ENCODE measurements at regions not wholly inside any gene's neighbourhood (a gene's known extent, or its start where the extent isn't known, plus 50 kb on each side); places are given as distances from the start of the nearest gene placed in this dataset.
A peak's percentile ranks its signal among the peaks of the same experiment; 100 is the strongest.

GRCh38 chr1:67560580-67561255 lies 124.3 kb upstream of the GADD45A start:
- DNase-seq (ENCODE audit: low read depth in 2 of 2), result no peak

GRCh38 chr1:67561704-67562113 lies 123.3 kb upstream of the GADD45A start:
- peak; percentile 81 to 95 for DNase-seq (ENCODE audit: low read depth in 2 of 2)

- DNase-seq (ENCODE audit: low read depth in 2 of 2), result no peak
Measured at GRCh38 chr1:67563684-67564083, 121.3 kb upstream of the GADD45A start.

- DNase-seq (ENCODE audit: low read depth in 2 of 2), result peak; percentile 86 to 95
Measured at GRCh38 chr1:67564193-67564592, 120.8 kb upstream of the GADD45A start.

- no peak for DNase-seq (ENCODE audit: low read depth in 2 of 2)
Measured at GRCh38 chr1:67566803-67567377, 118.1 kb upstream of the GADD45A start.

GRCh38 chr1:67570486-67571143 lies 114.4 kb upstream of the GADD45A start:
- peak in 1 of 2 donors; percentile 63 for DNase-seq (ENCODE audit: low read depth in 2 of 2)

GRCh38 chr1:67571406-67571805 lies 113.6 kb upstream of the GADD45A start:
- DNase-seq (ENCODE audit: low read depth in 2 of 2), result no peak

GRCh38 chr1:67571901-67572593 lies 113.0 kb upstream of the GADD45A start:
- DNase-seq (ENCODE audit: low read depth in 2 of 2), result no peak

GRCh38 chr1:67572594-67573221 lies 112.3 kb upstream of the GADD45A start:
- DNase-seq (ENCODE audit: low read depth in 2 of 2), result no peak

- no peak for DNase-seq (ENCODE audit: low read depth in 2 of 2)
Measured at GRCh38 chr1:67573311-67573872, 111.6 kb upstream of the GADD45A start.

- no peak for DNase-seq (ENCODE audit: low read depth in 2 of 2)
Measured at GRCh38 chr1:67574221-67574620, 110.8 kb upstream of the GADD45A start.

GRCh38 chr1:67575861-67576260 lies 109.1 kb upstream of the GADD45A start:
- peak in 1 of 2 donors; percentile 40 for DNase-seq (ENCODE audit: low read depth in 2 of 2)

GRCh38 chr1:67576474-67576873 lies 108.5 kb upstream of the GADD45A start:
- no peak for DNase-seq (ENCODE audit: low read depth in 2 of 2)

- DNase-seq (ENCODE audit: low read depth in 2 of 2), result no peak
Measured at GRCh38 chr1:67577646-67578045, 107.4 kb upstream of the GADD45A start.

- DNase-seq (ENCODE audit: low read depth in 2 of 2), result no peak
Measured at GRCh38 chr1:67578397-67579020, 106.5 kb upstream of the GADD45A start.

- DNase-seq (ENCODE audit: low read depth in 2 of 2), result no peak
Measured at GRCh38 chr1:67579623-67580394, 105.2 kb upstream of the GADD45A start.

GRCh38 chr1:67580691-67581403 lies 104.2 kb upstream of the GADD45A start:
- no peak for DNase-seq (ENCODE audit: low read depth in 2 of 2)

GRCh38 chr1:67582625-67583461 lies 102.2 kb upstream of the GADD45A start:
- no peak for DNase-seq (ENCODE audit: low read depth in 2 of 2)
